ENCODE measurements at regions not wholly inside any gene's neighbourhood (a gene's known extent, or its start where the extent isn't known, plus 50 kb on each side); places are given as distances from the start of the nearest gene placed in this dataset.

DNA sequence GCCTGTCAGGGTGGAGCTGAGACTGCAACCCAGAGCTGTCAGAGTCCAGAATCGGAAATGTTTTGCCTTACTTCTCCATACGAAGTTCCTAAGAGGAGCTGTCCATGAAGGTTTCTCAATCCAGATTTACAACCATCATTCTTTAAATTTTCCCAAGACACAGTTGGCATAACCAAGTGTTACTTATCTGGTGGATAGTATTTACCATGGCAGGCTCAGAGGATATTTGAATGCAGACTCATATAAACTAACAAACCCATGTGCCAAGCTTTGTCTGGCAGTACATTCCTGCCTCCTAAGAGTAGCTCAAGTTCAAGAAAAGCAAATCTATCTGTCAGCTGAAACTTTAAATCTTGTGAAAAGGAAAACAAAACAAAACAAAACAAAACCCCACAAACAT, 267.9 kb downstream of the ZNF326 start:
- TF ChIP-seq, protein P1, sequence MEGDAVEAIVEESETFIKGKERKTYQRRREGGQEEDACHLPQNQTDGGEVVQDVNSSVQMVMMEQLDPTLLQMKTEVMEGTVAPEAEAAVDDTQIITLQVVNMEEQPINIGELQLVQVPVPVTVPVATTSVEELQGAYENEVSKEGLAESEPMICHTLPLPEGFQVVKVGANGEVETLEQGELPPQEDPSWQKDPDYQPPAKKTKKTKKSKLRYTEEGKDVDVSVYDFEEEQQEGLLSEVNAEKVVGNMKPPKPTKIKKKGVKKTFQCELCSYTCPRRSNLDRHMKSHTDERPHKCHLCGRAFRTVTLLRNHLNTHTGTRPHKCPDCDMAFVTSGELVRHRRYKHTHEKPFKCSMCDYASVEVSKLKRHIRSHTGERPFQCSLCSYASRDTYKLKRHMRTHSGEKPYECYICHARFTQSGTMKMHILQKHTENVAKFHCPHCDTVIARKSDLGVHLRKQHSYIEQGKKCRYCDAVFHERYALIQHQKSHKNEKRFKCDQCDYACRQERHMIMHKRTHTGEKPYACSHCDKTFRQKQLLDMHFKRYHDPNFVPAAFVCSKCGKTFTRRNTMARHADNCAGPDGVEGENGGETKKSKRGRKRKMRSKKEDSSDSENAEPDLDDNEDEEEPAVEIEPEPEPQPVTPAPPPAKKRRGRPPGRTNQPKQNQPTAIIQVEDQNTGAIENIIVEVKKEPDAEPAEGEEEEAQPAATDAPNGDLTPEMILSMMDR (IDR thresholded peaks at IDR 0.05; ENCODE audit: low read depth, low read length) = no peak
- no peak for TF ChIP-seq MAX (IDR thresholded peaks at IDR 0.05; ENCODE audit: low read depth, low read length)
